GM19452 (cell line): ENCODE measurements at regions not wholly inside any gene's neighbourhood (a gene's known extent, or its start where the extent isn't known, plus 50 kb on each side); places are given as distances from the start of the nearest gene placed in this dataset.

Experiments used
- ATAC-seq: cut with Tn5 transposase; IDR thresholded peaks from one replicate; pipeline ENCODE4 v1.9.1; 2021; ENCODE audit not compliant: unreplicated experiment

- ATAC-seq = no peak
Measured at GRCh38 chr3:31137718-31138465, 243.4 kb upstream of the GADL1 start.

- no peak for ATAC-seq
Measured at GRCh38 chr3:31140470-31140869, 246.0 kb upstream of the GADL1 start.

- ATAC-seq = no peak
Measured at GRCh38 chr3:31142139-31142538, 247.7 kb upstream of the GADL1 start.

- no peak for ATAC-seq
Measured at GRCh38 chr3:31142543-31142942, 248.1 kb upstream of the GADL1 start.

- no peak for ATAC-seq
Measured at GRCh38 chr3:31145062-31145461, 250.6 kb upstream of the GADL1 start.

- no peak for ATAC-seq
Measured at GRCh38 chr3:31147550-31147949, 253.1 kb upstream of the GADL1 start.

- ATAC-seq = no peak
Measured at GRCh38 chr3:31157047-31157694, 262.7 kb upstream of the GADL1 start.

GRCh38 chr3:31157893-31158620 is 263.6 kb upstream of the GADL1 start:
- ATAC-seq = no peak

GRCh38 chr3:31159331-31160039 is 265.0 kb upstream of the GADL1 start:
- ATAC-seq = no peak

- ATAC-seq = no peak
Measured at GRCh38 chr3:31161889-31162288, 267.4 kb upstream of the GADL1 start.

- ATAC-seq = no peak
Measured at GRCh38 chr3:31164381-31164780, 269.9 kb upstream of the GADL1 start.

- no peak for ATAC-seq
Measured at GRCh38 chr3:31165399-31165860, 271.0 kb upstream of the GADL1 start.

GRCh38 chr3:31166249-31166885 is 271.9 kb upstream of the GADL1 start:
- no peak for ATAC-seq

- no peak for ATAC-seq
Measured at GRCh38 chr3:31167666-31168065, 273.2 kb upstream of the GADL1 start.

GRCh38 chr3:31170932-31171670 is 276.6 kb upstream of the GADL1 start:
- ATAC-seq = no peak

GRCh38 chr3:31172336-31172735 is 277.9 kb upstream of the GADL1 start:
- ATAC-seq = no peak

- ATAC-seq = no peak
Measured at GRCh38 chr3:31173118-31173718, 278.8 kb upstream of the GADL1 start.

- no peak for ATAC-seq
Measured at GRCh38 chr3:31174079-31174478, 279.6 kb upstream of the GADL1 start.

- no peak for ATAC-seq
Measured at GRCh38 chr3:31176045-31176444, 281.6 kb upstream of the GADL1 start.

GRCh38 chr3:31178467-31178866 is 284.0 kb upstream of the GADL1 start:
- no peak for ATAC-seq
